GM12878 (cell line): ENCODE measurements at regions not wholly inside any gene's neighbourhood (a gene's known extent, or its start where the extent isn't known, plus 50 kb on each side); places are given as distances from the start of the nearest gene placed in this dataset.

Experiments
- ATAC-seq: fragments of 200-7000 bp; cut with Tn5 transposase; 3 replicates; pipeline ENCODE4 v1.9.1; 2020; ENCODE audit warnings: mild to moderate bottlenecking, moderate library complexity
- BruUV-seq: library from RNA; stranded (reverse); fragments of 400-500 nt; replicated peaks from 2 replicates; lab custom pipeline; 2021; lab: Mats Ljungman, UMichigan
- CTCF ChIA-PET: fragments of 300-600 bp; sonication (Branson Sonifier 250); formaldehyde crosslinking; extraction: SDS; loops from one replicate; lab custom pipeline; 2021; ENCODE audit warnings: inconsistent platforms; lab: Yijun Ruan, JAX
- POLR2A ChIA-PET: fragments of 350-600 bp; formaldehyde crosslinking; extraction: SDS; loops from one replicate; lab custom pipeline; 2021; ENCODE audit warnings: inconsistent platforms; lab: Charles Lee
- RAD21 ChIA-PET: fragments of 300-600 bp; sonication (Branson Sonifier 250); formaldehyde crosslinking; loops from one replicate; lab custom pipeline; 2023; ENCODE audit warnings: antibody characterized with exemption; ENCODE audit not compliant: unreplicated experiment; lab: Charles Lee
- SMC1A ChIA-PET: fragments of 300-600 bp; sonication (Branson Sonifier 250); formaldehyde crosslinking; loops from one replicate; lab custom pipeline; 2023; ENCODE audit not compliant: unreplicated experiment, uncharacterized antibody; lab: Charles Lee
- DNase-seq: peaks from one replicate; pipeline ENCODE4 v3.0.0-alpha.2; 2011; ENCODE audit warnings: low read depth, low spot score
- FAIRE-seq: peaks from 3 replicates; lab custom pipeline; 2011; peaks lifted over from hg19 to GRCh38; lab: Jason Lieb, UNC
- H2AFZ ChIP-seq: 2 replicates; pipeline ENCODE4 v1.6.0; 2011; ENCODE audit warnings: low read depth, low read length, control low read depth; ENCODE audit not compliant: control insufficient read depth
- H3K27ac ChIP-seq: 2 replicates; pipeline ENCODE4 v1.5.1; 2011; ENCODE audit warnings: control low read depth; ENCODE audit not compliant: control insufficient read depth, insufficient read depth
- H3K27me3 ChIP-seq, 2 experiments: replicated peaks in 1 of 2; 2 replicates each; pipeline versions ENCODE4 v1.6.0 to v1.6.1; 2011; ENCODE audit warnings: low read length in 1 of 2; ENCODE audit not compliant: control insufficient read depth in 2 of 2, insufficient read depth in 2 of 2
- H3K36me3 ChIP-seq, 2 experiments: 2 replicates each; pipeline ENCODE4 v1.5.1; 2011; ENCODE audit warnings: low read length in 1 of 2; ENCODE audit not compliant: control insufficient read depth in 2 of 2, insufficient read depth in 2 of 2
- H3K4me1 ChIP-seq: 2 replicates; pipeline ENCODE4 v1.6.1; 2011; ENCODE audit warnings: mild to moderate bottlenecking, low read length, moderate library complexity, mixed read lengths; ENCODE audit not compliant: control insufficient read depth, insufficient read depth
- H3K4me2 ChIP-seq: 2 replicates; pipeline ENCODE4 v1.6.0; 2011; ENCODE audit warnings: control low read depth; ENCODE audit not compliant: control insufficient read depth, insufficient read depth
- H3K4me3 ChIP-seq: fragments of 200-600 bp; sonication (generic); 2 replicates; pipeline ENCODE4 v1.5.1; 2016
- H3K79me2 ChIP-seq: 2 replicates; pipeline ENCODE4 v1.6.0; 2011; ENCODE audit warnings: low read length; ENCODE audit not compliant: control insufficient read depth, insufficient read depth
- H3K9ac ChIP-seq: 2 replicates; pipeline ENCODE4 v1.8.0; 2011; ENCODE audit warnings: low read length, control low read depth, mixed read lengths; ENCODE audit not compliant: control insufficient read depth, insufficient read depth
- H3K9me3 ChIP-seq: replicated peaks from 3 replicates; pipeline ENCODE4 v1.5.1; 2011; ENCODE audit warnings: mild to moderate bottlenecking, low read length; ENCODE audit not compliant: control insufficient read depth, insufficient read depth
- H4K20me1 ChIP-seq: 2 replicates; pipeline ENCODE4 v1.6.0; 2011; ENCODE audit not compliant: control insufficient read depth, insufficient read depth
- MYB ChIP-seq: fragments of 150-350 bp; IDR thresholded peaks from 2 replicates; pipeline ENCODE4 v1.6.1; 2014; ENCODE audit warnings: mild to moderate bottlenecking, low read depth, low read length, borderline replicate concordance
- RAD21 ChIP-seq: IDR thresholded peaks from 2 replicates; pipeline ENCODE4 v1.6.1; 2011; ENCODE audit warnings: mild to moderate bottlenecking, low read depth, low read length, moderate library complexity; ENCODE audit not compliant: insufficient read depth
- RFX5 ChIP-seq: IDR thresholded peaks from 2 replicates; pipeline ENCODE4 v1.6.1; 2011; ENCODE audit warnings: low read depth, low read length, improper control_type of control experiment
- SREBF1 ChIP-seq: IDR thresholded peaks from 2 replicates; pipeline ENCODE4 v1.6.1; 2012; ENCODE audit warnings: mild to moderate bottlenecking, low read length
- STAT1 ChIP-seq: fragments of 450-650 bp; conservative IDR thresholded peaks from 2 replicates; pipeline ENCODE4 v1.6.1; 2014; ENCODE audit warnings: antibody characterized with exemption, mild to moderate bottlenecking
- SUZ12 ChIP-seq: fragments of 200-600 bp; sonication (generic); IDR thresholded peaks from one replicate; pipeline ENCODE4 v1.6.1; 2018; ENCODE audit warnings: antibody characterized with exemption, mild to moderate bottlenecking; ENCODE audit not compliant: unreplicated experiment
- WGBS: methylation state at CpG from one replicate; pipeline ENCODE4 v1.1.6; 2016; ENCODE audit warnings: low lambda C conversion rate; ENCODE audit not compliant: insufficient replicate concordance, insufficient coverage; ENCODE audit errors: missing lambda C conversion rate; 5-methylcytosine and 5-hydroxymethylcytosine counted together
- in situ Hi-C: fragments of 300-500 bp; cut with MboI; formaldehyde crosslinking; loops from 9 replicates; pipeline ENCODE4 v1.14.3; 2018; ENCODE audit warnings: mixed read lengths
- intact Hi-C: fragments of 100-400 bp; cut with micrococcal nuclease; formaldehyde crosslinking; loops from one replicate; pipeline ENCODE4 v1.14.2; 2022; ENCODE audit not compliant: unreplicated experiment
- TF ChIP-seq, protein P1 (sequence below): IDR thresholded peaks from 2 replicates; pipeline ENCODE4 v1.6.1; 2012; ENCODE audit warnings: low read depth, low read length, improper control_type of control experiment

DNA sequence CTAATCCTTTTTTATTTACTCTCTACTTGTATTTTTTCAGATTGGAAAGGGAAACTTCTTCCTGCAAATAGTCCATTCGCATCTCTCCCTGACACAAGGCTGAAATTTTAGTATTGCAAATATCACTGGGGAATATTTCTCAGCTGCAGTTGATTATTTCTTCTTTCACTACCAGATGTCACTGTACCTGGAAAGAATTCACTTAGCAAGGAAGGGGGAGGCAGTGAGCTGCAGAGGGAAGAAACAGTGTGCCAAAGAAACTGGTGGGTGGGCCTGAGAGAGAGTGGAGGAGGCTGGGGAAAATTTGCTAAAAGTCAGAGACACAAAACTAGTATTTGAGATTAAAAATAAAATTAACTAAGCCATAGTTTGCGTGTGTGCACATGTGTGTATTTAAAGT is 142.3 kb upstream of the STT3B start:
- intact Hi-C loops, result loop anchor here (5.0 kb wide), 1 partner anchor 143 kb away; no protein-coding TSS in a partner anchor
- no peaks in the 10 kb centered on the region for H3K36me3 ChIP-seq
- BruUV-seq, result no TSS peak
- no peaks in the 10 kb centered on the region; the same call in 2 of the 3 replicates for H3K9me3 ChIP-seq
- H3K27me3 ChIP-seq, result no peaks in the 10 kb centered on the region
- peak overlapping the region; percentile 28; the same call in 1 of the 2 replicates for H3K4me2 ChIP-seq
- peaks cover 34% of the 10 kb centered on the region for H3K4me1 ChIP-seq
- POLR2A ChIA-PET, result interaction anchor here (1.1 to 1.3 kb wide), 2 partner anchors 8 to 12 kb away, joined by 3 to 5 read pairs; no protein-coding TSS in a partner anchor
- TF ChIP-seq SUZ12, result no peak
- TF ChIP-seq MYB, result no peak
- TF ChIP-seq RFX5, result no peak
- no peak for TF ChIP-seq STAT1
- TF ChIP-seq SREBF1, result no peak
- TF ChIP-seq, protein P1, sequence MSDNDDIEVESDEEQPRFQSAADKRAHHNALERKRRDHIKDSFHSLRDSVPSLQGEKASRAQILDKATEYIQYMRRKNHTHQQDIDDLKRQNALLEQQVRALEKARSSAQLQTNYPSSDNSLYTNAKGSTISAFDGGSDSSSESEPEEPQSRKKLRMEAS, result no peak
- TF ChIP-seq RAD21, result no peak
- no peaks in the 10 kb centered on the region for H4K20me1 ChIP-seq
- no peak overlapping the region for H2AFZ ChIP-seq
- CTCF ChIA-PET, result interaction anchor here (0.9 to 4.4 kb wide), 8 partner anchors 9 to 463 kb away, joined by 3 to 26 read pairs (median 4); no protein-coding TSS in a partner anchor
- no peak for FAIRE-seq
- no peak for ATAC-seq
- no peaks in the 10 kb centered on the region for H3K79me2 ChIP-seq
- SMC1A ChIA-PET, result interaction anchor here (0.8 to 3.0 kb wide), 17 partner anchors 8 to 146 kb away, joined by 3 to 11 read pairs (median 4); no protein-coding TSS in a partner anchor
- RAD21 ChIA-PET, result interaction anchor here (1.1 to 3.4 kb wide), 6 partner anchors 89 to 256 kb away, joined by 3 to 17 read pairs (median 4); partner anchors contain the start of gene STT3B
- 66% methylated on average over 2 of the region's 2 CpGs for WGBS
- H3K4me3 ChIP-seq, result no peak overlapping the region
- H3K27ac ChIP-seq, result peak overlapping the region; percentile 35; the same call in 1 of the 2 replicates
- in situ Hi-C loops, result no loop called here
- H3K9ac ChIP-seq, result no peak overlapping the region
- DNase-seq, result no peak
